Superior temporal gyrus (tissue), 1 donor: ENCODE measurements at regions not wholly inside any gene's neighbourhood (a gene's known extent, or its start where the extent isn't known, plus 50 kb on each side); places are given as distances from the start of the nearest gene placed in this dataset.
"Not testable (repeated sequence)": the region's sequence is repeated elsewhere in the genome, so short reads cannot be mapped to it uniquely, and the experiment has no call there.

Experiments
- DNase-seq: peaks from one replicate; pipeline ENCODE4 v3.0.0-alpha.2; 2016; ENCODE audit errors: extremely low spot score

DNA sequence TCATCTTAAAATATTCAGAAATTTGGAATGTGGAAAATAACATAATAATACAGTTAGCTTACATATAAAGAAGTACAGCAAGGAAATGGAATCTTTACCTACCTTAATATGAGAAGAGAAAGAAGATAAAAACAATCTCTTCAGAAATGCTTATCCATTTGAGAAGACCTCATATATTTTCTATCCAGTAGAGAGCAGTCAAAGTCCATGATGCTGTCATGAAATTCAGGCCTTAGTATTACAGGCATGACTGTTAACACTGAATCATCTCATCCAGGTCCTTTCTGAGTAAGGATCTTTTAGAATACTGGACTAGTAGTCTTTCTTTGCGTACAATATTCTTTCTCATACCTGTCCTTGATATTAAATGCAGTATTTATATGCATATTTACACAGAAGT lies 713.4 kb downstream of the CD109 start:
- peak; percentile 56 for DNase-seq

DNA sequence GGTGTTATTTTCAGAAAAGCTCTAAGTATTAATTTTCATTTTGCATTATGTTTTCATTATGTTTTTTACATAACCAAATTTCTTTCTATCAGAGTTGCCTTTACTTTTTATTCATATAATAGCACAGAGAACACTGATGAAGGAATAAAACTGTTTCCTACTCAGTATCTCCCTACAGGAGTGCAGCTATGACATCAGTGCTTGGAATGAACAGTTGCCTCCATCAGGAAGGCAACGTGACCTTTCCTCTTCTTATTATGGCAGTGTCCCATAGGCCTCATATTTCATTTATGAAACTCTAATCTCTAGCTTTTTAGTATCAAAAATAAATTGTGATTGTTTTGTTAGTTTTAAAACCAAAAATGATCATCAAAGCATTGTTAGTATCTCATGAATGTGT lies 712.8 kb downstream of the CD109 start:
- no peak for DNase-seq

DNA sequence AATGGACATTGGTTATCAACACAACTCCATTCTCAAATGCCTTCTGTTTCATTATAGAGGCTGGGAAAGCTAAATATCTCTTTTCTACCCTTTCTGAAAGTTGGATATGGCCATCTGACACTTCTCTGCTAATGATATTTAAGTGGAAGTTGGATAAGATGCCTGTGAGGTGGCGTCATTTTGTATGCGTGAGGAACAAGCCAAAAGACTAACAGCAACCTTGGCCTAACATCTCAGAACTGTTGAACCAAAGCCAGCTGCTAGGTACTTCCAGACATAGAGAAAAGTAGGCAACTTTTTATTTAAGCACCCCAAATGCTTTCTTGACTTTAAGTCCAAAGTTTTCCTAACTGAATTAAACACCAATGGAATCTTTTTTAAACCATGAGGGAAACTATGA lies 708.4 kb downstream of the CD109 start:
- DNase-seq: no peak

DNA sequence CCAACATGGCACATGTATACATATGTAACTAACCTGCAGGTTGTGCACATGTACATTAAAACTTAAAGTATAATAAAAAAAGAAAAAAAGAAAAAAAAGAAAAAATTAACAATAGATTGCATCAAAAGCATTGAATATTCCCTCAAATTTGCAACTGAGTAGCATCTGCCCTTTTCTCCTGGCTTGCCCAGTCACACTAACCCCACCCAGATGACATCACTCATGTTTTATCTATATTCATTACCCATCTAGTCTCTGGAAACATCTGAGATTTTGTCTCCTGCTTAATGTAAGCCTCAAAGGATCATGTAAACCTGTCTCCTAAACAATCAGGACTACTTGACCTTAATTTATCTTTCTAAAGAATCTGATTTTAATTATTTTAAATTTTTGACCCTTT lies 706.8 kb downstream of the CD109 start:
- DNase-seq: no peak

DNA sequence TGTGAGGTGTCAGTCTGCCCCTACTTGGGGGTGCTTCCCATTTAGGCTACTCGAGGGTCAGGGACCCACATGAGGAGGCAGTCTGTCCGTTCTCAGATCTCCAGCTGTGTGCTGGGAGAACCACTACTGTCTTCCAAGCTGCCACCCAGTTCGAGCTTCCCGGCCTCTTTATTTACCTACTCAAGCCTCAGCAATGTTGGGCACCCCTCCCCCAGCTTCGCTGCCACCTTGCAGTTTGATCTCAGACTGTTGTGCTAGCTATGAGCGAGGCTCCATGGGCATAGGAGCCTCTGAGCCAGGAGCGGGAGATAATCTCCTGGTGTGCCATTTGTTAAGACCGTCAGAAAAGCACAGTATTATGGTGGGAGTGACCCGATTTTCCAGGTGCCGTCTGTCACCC lies 682.4 kb downstream of the CD109 start:
- not testable (repeated sequence) for DNase-seq

DNA sequence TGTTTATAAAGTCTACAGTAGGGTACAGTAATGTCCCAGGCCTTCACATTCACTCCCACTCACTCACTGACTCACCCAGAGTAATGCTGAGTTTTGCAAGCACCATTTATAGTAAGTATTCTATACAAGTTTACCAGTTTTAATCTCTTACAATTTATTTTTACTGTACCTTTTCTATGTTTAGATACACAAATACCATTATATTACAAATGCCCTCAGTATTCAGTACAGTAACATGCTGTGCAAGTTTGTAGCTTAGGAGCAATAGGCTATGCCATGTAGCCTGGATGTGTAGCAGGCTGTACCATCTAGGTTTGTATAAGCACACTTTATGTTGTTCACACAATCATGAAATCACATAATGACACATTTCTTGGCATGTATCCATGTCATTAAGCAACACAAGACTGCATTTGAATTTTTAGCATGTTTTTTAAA lies 673.6 kb downstream of the CD109 start:
- peak; percentile 14 for DNase-seq

DNA sequence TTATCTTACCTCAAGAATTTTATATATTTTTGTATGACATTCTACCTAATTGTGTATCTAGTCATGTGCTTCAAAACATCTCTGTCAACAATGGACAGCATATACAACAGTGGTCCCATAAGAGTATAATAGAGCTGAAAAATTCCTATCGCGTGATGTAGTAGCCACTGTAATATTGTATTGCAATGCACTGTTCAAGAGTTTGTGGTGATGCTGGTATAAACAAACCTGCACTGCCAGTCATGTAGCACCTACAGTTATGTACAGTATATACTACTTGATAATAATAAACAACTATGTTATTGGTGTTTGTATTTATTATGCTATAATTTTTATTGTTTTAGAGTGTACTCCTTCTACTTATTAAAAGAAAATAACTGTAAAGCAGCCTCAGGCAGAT lies 672.7 kb downstream of the CD109 start:
- no peak for DNase-seq

DNA sequence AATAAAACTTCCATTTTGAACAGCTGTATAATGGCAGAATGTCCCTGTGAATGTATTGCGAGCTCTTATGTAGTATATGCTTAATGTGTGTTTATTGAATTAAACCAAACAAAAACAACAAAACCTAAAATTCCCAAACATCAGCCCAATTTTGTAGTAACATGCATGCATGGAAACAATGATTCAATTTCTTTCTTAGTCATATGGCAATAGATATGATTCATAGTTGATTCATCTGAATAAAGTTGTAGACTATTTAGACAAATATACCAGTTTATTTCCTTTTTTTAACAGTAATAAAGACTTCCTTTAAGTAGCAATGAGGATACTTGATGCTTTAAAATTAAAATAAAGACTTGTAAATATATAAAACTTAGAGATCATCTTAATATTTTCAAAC lies 670.6 kb downstream of the CD109 start:
- DNase-seq: no peak

DNA sequence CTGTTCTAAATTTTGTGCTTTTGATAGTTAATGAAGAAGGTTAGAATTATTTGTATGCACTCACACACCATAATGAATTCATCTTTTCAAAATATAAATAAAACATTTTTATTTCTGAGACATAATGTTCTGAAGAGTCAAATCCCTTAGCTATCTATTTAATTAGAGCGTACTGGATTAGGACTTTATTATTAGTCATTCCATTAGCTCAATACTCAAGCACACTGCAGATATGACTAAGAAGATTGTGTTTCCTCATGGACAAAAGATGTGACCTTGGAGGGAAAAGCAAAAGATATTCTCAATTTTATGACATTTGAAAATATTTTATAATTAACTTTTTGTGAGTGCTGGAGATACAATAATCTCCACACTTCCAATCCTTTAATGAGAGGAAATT lies 666.4 kb downstream of the CD109 start:
- DNase-seq: no peak

DNA sequence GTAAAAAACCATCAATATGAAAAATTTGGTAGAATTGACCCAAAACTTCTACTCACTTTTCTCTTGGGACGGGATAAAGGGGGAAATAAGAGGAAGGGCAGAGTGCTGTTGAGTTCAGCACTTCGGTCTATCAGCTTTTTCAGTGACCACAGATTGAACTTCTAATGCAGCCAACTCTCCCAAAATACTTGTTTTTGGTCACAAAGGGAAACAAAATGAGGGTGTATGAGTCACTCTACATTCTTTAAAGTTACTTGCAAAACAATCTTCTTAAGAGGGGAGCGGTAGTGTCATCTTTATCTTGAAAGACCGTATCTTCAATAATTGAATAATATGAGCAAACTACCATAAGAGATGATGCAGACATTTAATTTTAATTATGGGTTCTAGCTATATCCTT lies 661.3 kb downstream of the CD109 start:
- no peak for DNase-seq

DNA sequence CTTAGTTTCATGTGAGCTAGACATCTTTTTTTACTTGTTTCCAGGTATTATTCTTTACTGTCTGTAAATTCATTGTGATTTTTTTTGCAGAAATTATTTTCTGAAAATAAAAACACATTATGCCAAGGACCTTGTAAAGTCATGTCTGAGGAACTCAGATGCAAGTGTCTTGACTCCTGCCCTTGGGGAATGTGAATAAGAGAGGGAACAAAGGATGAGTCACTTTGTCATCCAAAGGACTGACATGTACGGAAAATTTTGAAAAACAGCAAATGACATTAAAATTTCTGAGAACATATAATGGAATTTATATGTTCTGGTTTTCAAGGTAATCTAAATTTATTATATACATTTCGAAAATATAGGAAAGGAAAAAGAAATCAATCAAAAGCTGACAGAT lies 660.4 kb downstream of the CD109 start:
- no peak for DNase-seq

DNA sequence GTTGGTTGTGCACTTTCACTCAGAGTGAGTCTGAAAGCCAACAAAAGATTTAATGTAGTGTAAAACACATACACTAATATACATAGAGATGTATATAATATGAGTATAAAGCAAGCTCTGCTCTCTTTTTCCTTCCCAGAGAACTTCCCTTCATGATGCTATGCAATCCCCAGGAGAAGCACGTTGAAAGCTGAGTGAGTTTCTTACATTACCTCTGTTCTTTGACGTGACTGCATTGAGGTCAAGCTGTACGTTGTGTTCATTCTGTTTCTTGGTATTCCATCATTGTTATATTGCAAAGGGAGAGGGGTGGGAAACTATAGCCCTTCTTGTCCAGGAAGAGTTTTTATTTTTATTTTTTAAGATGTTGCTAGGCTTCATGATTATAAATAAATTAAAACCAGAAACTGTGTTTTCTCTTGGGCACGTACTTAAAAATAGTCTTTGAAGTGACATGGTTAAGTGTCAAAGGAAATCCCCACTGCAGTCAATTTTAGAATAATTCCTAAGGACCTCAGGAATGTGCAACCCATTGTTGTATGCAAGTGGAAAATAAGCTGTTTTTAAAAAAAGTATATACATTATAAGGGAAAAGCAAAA lies 651.0 kb downstream of the CD109 start:
- no peak for DNase-seq

DNA sequence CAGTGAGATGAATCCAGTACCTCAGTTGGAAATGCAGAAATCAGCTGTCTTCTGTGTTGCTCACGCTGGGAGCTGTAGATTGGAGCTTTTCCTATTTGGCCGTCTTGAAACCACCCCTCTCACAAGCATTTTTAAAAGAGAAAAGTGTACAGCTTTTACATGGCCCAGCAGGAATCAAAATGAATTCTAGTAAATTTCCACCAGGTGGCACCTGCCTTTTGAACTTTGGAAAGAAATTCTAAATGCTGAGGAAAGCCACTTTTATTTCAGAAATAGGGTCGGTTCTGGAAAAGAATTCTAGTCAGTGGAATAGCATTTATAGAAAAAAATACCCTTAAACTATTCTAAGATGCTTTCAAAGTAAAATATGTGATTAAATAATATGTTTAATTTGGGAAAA lies 647.8 kb downstream of the CD109 start:
- no peak for DNase-seq

DNA sequence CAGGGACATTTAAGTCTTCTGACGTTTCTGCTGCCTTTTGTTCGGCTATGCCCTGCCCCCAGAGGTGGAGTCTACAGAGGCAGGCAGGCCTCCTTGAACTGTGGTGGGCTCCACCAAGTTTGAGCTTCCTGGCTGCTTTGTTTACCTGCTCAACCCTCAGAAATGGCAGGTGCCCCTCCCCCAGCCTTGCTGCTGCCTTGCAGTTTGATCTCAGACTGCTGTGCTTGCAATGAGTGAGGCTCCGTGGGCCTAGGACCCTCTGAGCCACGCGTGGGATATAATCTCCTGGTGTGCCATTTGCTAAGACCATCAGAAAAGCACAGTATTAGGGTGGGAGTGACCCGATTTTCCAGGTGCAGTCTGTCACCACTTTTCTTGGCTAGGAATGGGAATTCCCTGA lies 647.3 kb downstream of the CD109 start:
- not testable (repeated sequence) for DNase-seq

DNA sequence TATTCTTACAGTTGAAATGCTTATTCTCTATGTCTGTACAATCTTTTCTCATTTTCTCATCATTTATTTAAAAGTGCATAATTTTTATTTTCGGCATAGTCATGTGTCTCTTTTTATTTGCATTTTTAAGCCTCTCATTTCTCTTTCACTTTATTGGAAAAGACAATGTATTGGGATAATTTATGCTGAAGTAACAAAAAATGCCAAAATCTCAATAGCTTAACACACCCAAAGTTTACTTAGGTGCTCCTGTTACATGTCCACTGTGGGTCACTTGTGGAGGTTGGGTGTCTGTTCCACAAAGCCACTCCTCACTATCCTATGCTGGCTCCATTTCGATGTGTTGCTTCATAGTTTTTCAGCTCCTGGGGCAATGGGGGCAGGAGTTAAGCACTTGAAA lies 638.7 kb downstream of the CD109 start:
- no peak for DNase-seq

DNA sequence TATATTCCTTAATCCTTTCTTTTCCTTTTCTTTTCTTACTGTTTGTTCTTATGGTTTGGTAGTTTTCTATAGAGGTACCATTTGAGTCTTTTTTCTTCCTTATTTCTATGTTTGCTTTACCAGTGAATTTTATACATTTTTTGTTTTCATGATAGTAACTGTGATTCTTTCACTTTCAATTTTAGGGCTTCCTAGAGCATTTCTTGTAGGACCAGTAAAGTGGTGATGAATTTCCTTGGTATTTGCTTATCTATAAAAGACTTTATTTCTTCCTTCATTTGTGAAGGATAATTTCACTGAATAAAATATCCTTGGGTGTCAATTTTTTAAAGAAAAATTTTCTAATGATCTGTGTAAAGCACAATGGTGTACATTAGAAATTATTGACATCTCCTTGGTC lies 637.4 kb downstream of the CD109 start:
- DNase-seq: no peak

DNA sequence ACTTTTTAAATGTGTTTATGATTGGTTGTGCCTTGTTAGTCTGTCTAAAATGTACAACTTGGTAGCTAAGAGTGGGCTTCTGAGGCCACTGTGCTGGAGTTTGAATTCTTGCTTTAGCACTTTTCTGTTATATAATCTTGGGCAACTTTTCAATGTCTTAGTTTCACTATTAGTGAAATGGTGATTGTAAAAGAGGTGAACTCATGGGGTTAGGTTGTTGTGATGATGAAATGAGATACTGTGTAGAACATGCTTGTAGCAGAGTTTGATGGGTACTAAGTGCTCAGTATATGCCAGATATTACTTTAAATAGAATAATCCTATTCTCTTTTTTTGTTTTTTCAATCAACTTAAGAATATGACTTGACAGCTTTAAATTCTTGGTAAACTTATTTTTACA lies 624.7 kb downstream of the CD109 start:
- DNase-seq: no peak

DNA sequence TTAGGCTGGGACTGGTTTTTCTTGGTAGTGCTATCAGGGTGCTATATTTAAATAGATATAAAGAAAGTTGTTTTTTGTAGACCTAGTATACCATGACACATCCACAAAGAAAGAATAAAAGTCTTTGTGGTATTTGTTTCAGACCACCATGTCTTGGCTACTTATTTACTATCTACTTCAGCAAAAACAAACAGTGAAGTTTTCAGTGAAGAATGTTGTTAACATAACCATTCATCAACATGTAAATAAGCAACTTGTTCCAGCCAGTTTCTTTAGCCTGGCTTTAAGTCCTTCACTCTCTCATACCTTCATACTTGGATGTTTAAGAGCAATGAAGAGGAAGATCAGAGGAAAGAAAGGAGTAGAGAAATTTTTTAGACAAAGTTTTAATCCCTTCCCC lies 624.1 kb downstream of the CD109 start:
- no peak for DNase-seq

DNA sequence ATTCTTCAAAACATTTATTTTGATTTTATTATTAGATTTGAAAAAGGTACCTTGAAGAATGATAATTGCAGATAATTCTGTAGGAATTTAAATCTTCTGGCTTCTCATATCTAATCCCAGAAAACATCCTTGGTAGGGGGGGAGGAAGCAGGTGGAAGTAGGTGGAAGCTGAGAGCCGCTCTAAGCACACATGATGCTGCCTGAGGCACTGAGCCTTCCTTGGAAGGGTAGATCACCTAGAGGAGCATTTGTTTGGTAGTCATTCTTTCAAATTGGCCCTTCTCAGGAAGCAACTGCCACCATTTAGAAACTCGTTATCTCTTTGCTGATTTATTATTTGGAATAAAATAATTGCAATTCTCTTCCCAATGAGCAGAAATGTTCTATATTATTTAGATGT lies 623.3 kb downstream of the CD109 start:
- no peak for DNase-seq

DNA sequence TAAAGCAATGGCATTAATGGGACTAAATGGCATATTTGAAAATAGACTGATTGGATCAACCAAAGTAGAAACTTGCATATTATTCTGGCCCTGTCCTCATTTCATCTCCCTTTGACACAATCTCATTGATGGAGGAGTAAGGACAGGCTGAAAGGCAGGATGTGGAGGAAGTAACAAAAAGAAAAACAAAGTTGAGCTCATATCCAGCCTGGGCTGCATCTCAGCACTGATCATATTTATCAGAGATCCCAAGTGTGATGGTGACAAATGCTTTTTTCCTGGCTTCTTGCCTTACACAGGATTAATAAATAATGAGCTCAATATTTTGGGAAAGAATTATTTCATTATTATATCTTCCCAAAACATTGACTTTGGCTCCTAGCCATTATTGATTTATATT lies 622.7 kb downstream of the CD109 start:
- DNase-seq: no peak

DNA sequence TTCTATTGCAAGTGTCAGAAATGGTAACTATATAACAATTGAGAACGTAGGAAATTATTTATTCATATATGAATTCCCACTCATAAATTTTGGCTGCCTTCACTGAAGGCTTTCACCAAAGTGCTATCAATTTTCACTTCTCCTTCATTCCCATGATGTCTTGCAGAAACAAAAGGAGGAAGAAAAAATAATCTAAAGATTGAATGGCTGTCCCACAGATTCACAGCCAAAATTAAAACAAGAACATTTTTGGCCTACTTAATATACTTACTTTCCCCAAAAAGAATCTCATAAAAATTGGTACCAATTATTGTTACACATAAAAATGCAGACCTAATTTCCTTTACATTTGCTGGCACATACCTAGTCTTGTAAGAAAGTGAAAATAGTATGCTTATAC lies 616.1 kb downstream of the CD109 start:
- DNase-seq: no peak

DNA sequence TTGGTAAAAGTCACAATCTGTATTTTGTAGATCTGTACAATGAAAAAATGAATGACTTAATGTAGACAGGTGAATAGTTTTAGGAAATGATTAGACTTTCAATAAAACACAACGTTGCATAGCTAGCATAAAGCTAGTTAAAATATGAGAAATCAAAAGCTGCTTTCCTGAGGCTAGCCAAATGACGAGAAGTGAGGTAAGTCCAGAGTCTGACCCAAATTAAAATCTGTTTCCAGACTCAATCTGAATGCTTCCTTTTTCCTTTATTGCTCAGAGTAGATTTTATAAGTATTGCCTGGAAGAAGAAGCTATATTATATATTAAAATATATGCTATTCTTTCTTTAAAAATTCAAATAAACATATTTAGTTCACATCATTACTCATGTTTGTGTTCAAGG lies 615.4 kb downstream of the CD109 start:
- no peak for DNase-seq

DNA sequence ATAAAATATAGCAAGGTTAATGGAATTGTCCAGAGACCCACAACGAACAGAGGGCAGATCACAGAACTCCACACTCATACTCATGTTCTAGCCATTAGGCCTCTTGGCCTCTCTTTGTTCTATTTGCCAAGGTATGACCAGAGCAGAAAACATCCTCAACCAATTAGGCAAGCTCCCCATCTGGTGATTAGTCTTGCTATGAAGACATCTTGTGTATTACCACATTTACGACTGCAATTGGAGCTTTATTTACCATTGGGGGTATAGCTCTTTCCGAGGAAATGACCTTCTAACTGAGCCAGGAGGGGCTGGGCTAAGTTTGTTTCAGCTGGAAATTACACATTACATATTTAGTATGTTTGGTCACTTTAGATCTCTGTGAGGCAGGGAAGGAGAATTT lies 593.9 kb downstream of the CD109 start:
- DNase-seq: no peak

DNA sequence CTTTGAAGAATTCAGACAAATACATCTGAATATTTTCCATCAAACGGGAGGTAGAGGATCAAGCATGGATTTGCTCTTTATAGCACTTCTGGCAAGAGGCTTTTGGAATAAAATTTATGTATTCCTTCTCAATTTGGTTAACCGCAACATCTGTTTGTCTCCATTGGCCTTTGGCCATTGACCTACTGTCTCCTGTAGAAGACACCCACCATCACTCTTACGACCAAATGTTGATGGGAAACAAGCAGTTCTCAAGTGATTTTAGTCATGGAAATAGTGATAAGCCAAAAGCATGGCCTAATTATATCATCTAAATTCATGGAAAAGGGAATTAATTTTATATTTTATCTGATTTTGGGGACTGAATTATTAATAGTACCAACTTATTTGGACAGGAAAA lies 591.9 kb downstream of the CD109 start:
- no peak for DNase-seq

DNA sequence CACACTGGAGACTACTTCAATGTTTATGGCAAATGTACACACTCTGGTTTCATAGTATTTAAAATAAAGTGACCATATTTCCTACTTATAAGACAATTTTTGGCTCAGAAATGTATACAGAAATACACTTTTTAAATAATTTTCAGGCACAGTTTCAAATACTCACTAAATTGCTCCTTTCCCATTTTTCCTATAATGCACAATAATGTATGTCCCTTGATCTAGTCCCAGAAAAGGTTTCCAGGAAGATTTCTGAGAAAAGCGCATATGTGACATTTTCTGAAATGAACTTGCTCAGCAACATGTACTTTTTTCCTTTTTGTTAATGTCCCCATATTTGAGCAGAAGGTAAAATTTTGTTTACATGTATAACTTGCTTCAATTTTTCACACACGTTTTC lies 591.4 kb downstream of the CD109 start:
- DNase-seq: no peak
